ENCODE measurements at regions not wholly inside any gene's neighbourhood (a gene's known extent, or its start where the extent isn't known, plus 50 kb on each side); places are given as distances from the start of the nearest gene placed in this dataset.
"Not testable (repeated sequence)": the region's sequence is repeated elsewhere in the genome, so short reads cannot be mapped to it uniquely, and the experiment has no call there.

DNA sequence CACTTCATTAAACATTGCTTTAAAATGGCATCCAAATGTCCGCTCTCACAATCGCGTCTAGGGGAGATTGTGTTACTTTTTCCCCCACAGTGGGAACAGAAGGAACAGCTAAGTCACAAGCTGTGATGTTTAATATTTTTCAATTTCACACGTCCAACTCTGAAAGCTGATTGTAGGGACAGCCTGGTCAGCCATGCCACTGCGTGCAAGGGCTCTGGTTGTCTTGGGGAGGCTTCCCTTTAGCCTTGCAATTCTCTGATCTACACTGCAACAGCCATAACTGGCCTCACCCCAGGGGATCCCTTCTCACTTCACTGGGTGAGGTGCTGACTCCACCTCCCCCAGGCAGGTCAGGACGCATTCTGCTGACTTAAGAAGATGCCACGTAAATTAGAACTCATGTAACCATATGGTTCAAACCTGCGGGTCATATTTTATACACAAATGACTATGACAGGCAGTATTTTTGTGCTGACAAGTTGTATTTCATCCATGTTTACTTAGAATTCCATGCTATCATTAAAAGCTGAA lies 425.2 kb upstream of the NFE2L3 start:
- Mint-ChIP-seq H3K27me3 (peaks cover 3% of the 10 kb centered on the region), H3K36me3 (ENCODE audit: low read depth) (no peaks in the 10 kb centered on the region), H3K4me3 (no peak overlapping the region), H3K9me3 (no peaks in the 10 kb centered on the region), H3K4me1 (ENCODE audit: low read depth) (no peaks in the 10 kb centered on the region), H3K27ac (no peak overlapping the region)
- intact Hi-C loops (cut with micrococcal nuclease), result no loop called here

GRCh38 chr7:25727446-25727845 lies 424.6 kb upstream of the NFE2L3 start:
- Mint-ChIP-seq H3K27ac (no peak overlapping the region), H3K9me3 (no peaks in the 10 kb centered on the region), H3K27me3 (peaks cover 3% of the 10 kb centered on the region), H3K4me3 (no peak overlapping the region), H3K4me1 (ENCODE audit: low read depth) (no peaks in the 10 kb centered on the region), H3K36me3 (ENCODE audit: low read depth) (no peaks in the 10 kb centered on the region)
- intact Hi-C loops (cut with micrococcal nuclease), result no loop called here

GRCh38 chr7:25727876-25728275 lies 424.1 kb upstream of the NFE2L3 start:
- Mint-ChIP-seq H3K27me3 (peaks cover 3% of the 10 kb centered on the region), H3K9me3 (no peaks in the 10 kb centered on the region), H3K36me3 (ENCODE audit: low read depth) (no peaks in the 10 kb centered on the region), H3K4me3 (no peak overlapping the region), H3K4me1 (ENCODE audit: low read depth) (no peaks in the 10 kb centered on the region), H3K27ac (no peak overlapping the region)
- intact Hi-C loops (cut with micrococcal nuclease), result no loop called here

- peaks cover 7% of the 10 kb centered on the region for H3K27me3 Mint-ChIP-seq
- H3K4me3 Mint-ChIP-seq, result no peak overlapping the region
- no peak overlapping the region for H3K27ac Mint-ChIP-seq
- H3K9me3 Mint-ChIP-seq, result no peaks in the 10 kb centered on the region
- no peaks in the 10 kb centered on the region for H3K36me3 Mint-ChIP-seq (ENCODE audit: low read depth)
- H3K4me1 Mint-ChIP-seq (ENCODE audit: low read depth), result peaks cover 5% of the 10 kb centered on the region
- intact Hi-C loops (cut with micrococcal nuclease), result no loop called here
These were observed 420.7 kb upstream of the NFE2L3 start for GRCh38 chr7:25731068-25731845.

DNA sequence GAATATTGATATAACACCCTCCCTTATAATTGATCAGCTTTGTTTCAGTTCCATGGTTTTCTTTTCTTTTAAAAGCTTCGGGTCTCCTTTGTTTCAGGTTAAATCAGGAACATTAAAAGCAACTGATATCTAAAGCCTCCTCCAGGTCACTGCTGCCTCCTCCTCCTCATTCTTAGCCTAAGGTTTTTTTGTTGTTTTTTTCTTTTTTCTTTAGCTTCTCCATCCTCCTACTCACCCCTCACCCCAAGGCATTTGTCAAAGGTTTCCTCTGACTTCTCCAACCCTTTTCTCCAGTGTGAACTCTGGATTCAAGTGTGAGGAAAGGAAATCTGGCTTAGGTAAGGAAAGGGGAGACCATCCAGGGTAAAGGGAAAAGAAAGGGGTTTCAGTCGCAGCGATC lies 420.2 kb upstream of the NFE2L3 start:
- intact Hi-C loops (cut with micrococcal nuclease), result no loop called here
- no peak overlapping the region for H3K4me3 Mint-ChIP-seq
- no peaks in the 10 kb centered on the region for H3K36me3 Mint-ChIP-seq (ENCODE audit: low read depth)
- no peaks in the 10 kb centered on the region for H3K9me3 Mint-ChIP-seq
- H3K4me1 Mint-ChIP-seq (ENCODE audit: low read depth), result peaks cover 5% of the 10 kb centered on the region
- H3K27ac Mint-ChIP-seq, result no peak overlapping the region
- H3K27me3 Mint-ChIP-seq, result peaks cover 7% of the 10 kb centered on the region

DNA sequence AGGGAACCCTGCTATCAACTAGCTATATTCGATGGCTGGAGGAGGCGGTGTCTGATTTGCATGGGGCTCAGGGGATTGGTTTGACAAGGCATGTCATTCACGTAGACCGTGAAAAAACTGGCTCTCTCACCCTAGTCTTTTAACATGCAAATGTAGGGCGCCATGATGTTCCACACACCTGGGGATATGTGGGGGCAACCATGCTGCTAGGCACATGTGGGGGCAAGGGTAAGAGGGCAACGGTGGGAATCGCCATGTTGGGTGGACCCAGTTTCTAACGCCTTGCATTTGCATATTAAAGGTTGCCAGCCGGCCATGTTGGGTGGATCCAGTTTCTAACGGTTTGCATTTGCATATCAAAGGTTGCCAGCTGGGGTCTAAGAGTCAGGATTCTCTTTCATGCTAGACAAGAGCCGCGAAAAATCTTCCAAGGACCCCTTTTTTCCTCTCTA lies 419.2 kb upstream of the NFE2L3 start:
- H3K27ac Mint-ChIP-seq, result no peak overlapping the region
- peaks cover 7% of the 10 kb centered on the region for H3K27me3 Mint-ChIP-seq
- H3K4me3 Mint-ChIP-seq, result no peak overlapping the region
- no peaks in the 10 kb centered on the region for H3K9me3 Mint-ChIP-seq
- intact Hi-C loops (cut with micrococcal nuclease), result no loop called here
- H3K4me1 Mint-ChIP-seq (ENCODE audit: low read depth), result peaks cover 5% of the 10 kb centered on the region
- no peaks in the 10 kb centered on the region for H3K36me3 Mint-ChIP-seq (ENCODE audit: low read depth)

DNA sequence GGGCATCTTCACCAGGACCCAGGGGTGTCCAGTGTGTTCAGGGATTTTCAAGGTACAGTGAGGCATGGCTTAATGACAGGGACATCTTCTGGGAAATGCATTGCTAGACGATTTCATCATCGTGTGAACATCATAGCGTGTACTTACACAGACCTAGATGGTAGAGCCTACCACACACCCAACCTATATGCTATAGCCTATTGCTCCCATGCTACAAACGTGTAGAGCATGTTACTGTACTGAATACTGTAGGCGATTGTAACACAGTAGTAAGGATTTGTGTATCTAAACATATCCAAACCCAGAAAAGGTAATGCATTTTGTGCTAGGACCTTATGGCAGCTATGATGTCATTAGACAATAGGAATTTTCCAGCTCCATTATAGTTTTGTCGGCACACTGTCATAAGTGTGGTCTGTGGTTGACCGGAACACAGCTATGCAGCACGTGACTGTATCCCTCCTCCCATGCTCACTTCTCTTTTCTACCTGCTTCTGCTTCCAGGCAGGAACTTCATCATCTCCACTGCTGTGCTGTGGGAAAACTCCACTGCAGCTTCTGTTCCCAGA lies 416.2 kb upstream of the NFE2L3 start:
- H3K27me3 Mint-ChIP-seq, result peaks cover 7% of the 10 kb centered on the region
- H3K9me3 Mint-ChIP-seq, result no peaks in the 10 kb centered on the region
- no peak overlapping the region for H3K4me3 Mint-ChIP-seq
- no peak overlapping the region for H3K27ac Mint-ChIP-seq
- H3K36me3 Mint-ChIP-seq (ENCODE audit: low read depth), result no peaks in the 10 kb centered on the region
- H3K4me1 Mint-ChIP-seq (ENCODE audit: low read depth), result peaks cover 5% of the 10 kb centered on the region
- intact Hi-C loops (cut with micrococcal nuclease), result no loop called here

DNA sequence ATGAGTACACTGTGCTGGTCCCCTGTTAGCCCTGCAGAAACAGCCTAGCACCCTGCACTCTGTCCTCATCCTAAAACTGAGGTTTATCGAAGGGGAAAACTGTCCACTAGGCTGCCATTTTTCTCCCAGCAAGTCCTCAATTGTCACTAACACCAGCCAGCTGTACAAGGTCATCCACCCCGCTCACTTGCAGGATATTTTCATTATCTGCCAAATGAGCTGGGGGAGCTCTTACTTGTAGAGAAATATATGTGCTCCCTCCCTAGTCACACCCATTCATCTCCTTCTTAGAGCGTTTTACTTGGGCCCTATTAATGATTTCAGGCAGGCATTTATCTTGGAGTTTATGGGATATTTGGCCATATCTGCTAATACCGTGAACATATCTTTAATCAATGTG lies 413.5 kb upstream of the NFE2L3 start:
- Mint-ChIP-seq H3K4me3 (no peak overlapping the region), H3K27ac (no peak overlapping the region), H3K9me3 (no peaks in the 10 kb centered on the region), H3K36me3 (ENCODE audit: low read depth) (no peaks in the 10 kb centered on the region), H3K27me3 (peaks cover 9% of the 10 kb centered on the region), H3K4me1 (ENCODE audit: low read depth) (peaks cover 5% of the 10 kb centered on the region)
- intact Hi-C loops (cut with micrococcal nuclease), result no loop called here

DNA sequence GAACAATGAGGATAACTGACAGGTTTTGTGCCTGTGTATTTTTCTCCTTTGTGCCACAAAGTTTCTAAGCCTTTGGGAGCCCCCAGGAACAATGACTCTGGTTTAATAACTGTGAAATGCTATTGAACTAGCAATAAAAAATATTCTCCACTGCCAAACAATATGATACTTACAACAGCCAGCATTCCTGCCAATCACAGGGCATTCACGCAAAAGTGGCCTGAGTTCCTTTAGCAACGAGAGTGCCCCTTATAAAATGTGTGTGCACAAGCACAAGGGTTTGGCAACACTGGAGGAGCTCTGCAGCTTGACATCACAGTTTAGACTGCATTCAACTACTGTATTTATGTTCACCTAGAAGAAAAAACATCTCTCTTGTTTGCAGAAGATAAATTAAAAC lies 412.9 kb upstream of the NFE2L3 start:
- Mint-ChIP-seq H3K27ac (no peak overlapping the region), H3K9me3 (no peaks in the 10 kb centered on the region), H3K4me3 (no peak overlapping the region), H3K36me3 (ENCODE audit: low read depth) (no peaks in the 10 kb centered on the region), H3K4me1 (ENCODE audit: low read depth) (peaks cover 5% of the 10 kb centered on the region), H3K27me3 (peaks cover 9% of the 10 kb centered on the region)
- intact Hi-C loops (cut with micrococcal nuclease), result no loop called here

DNA sequence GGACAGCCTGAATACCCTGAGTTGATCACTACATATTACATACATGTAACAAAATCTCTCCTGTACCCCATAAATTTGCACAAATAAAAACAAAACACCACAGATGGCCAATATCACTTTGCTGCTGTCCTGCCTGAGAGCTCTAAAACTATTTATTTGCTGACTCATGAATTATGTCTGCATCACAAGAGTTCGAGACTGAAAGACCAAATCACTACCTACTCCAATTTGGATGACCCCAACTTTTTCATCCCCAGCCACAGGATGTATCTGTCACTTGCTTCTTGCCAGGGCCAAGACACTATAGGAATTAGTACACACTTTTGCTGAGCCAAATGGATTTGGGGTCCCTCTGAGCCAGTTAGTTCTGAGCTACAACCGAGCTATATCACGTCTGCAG lies 409.7 kb upstream of the NFE2L3 start:
- intact Hi-C loops (cut with micrococcal nuclease), result no loop called here
- H3K4me1 Mint-ChIP-seq (ENCODE audit: low read depth), result no peaks in the 10 kb centered on the region
- no peaks in the 10 kb centered on the region for H3K9me3 Mint-ChIP-seq
- H3K27ac Mint-ChIP-seq, result no peak overlapping the region
- H3K4me3 Mint-ChIP-seq, result no peak overlapping the region
- H3K27me3 Mint-ChIP-seq, result peaks cover 4% of the 10 kb centered on the region
- H3K36me3 Mint-ChIP-seq (ENCODE audit: low read depth), result no peaks in the 10 kb centered on the region

- H3K9me3 Mint-ChIP-seq; H3K27me3 Mint-ChIP-seq; H3K4me3 Mint-ChIP-seq; intact Hi-C loops (cut with micrococcal nuclease); H3K36me3 Mint-ChIP-seq (ENCODE audit: low read depth); H3K4me1 Mint-ChIP-seq (ENCODE audit: low read depth); H3K27ac Mint-ChIP-seq: not testable (repeated sequence)
These were observed 408.1 kb upstream of the NFE2L3 start for GRCh38 chr7:25743670-25744451.

DNA sequence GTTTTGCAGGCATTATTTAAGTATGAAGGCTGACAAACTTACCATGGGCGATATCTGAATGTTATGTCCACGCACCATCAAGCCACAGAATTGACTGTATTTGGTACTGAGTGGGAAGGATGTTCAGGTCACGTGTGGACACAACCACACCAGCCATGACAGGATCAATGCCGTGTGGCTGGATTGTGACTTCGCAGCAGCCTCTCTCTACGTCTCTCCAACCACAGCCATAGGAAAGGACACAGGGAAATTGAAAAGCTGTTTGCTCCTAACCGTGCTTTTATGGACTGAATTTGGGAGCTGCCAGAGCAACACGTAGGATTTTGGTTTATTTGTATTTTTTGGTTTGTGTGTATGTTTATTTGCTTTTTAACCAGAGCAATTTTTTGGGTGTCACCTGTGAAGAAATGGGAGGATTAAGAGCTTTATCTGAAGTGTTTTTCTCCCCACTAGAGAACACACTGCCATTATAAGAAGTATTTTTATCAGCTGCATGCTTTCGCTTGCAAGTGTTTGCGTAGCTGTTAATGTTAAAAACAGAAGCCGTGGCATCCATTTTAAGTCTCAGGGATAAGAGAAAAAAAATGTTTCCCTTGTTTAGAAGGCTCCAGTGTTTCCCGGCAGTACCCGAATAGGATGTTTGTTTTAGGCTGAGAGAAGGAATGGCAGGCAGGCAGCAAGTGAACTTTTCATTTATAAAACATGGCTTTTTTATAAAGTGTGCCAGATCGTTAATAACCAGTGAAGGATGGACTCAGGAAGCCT lies 401.1 kb upstream of the NFE2L3 start:
- H3K27me3 Mint-ChIP-seq, result peaks cover 2% of the 10 kb centered on the region
- no peaks in the 10 kb centered on the region for H3K4me1 Mint-ChIP-seq (ENCODE audit: low read depth)
- intact Hi-C loops (cut with micrococcal nuclease), result no loop called here
- H3K9me3 Mint-ChIP-seq, result no peaks in the 10 kb centered on the region
- no peaks in the 10 kb centered on the region for H3K36me3 Mint-ChIP-seq (ENCODE audit: low read depth)
- H3K27ac Mint-ChIP-seq, result no peak overlapping the region
- no peak overlapping the region for H3K4me3 Mint-ChIP-seq

GRCh38 chr7:25752154-25752553 lies 399.8 kb upstream of the NFE2L3 start:
- H3K4me3 Mint-ChIP-seq, result no peak overlapping the region
- no peaks in the 10 kb centered on the region for H3K9me3 Mint-ChIP-seq
- intact Hi-C loops (cut with micrococcal nuclease), result no loop called here
- no peaks in the 10 kb centered on the region for H3K36me3 Mint-ChIP-seq (ENCODE audit: low read depth)
- H3K27ac Mint-ChIP-seq, result no peak overlapping the region
- H3K4me1 Mint-ChIP-seq (ENCODE audit: low read depth), result no peaks in the 10 kb centered on the region
- H3K27me3 Mint-ChIP-seq, result peaks cover 2% of the 10 kb centered on the region

Data from dendritic cell treated with granulocyte-macrophage colony-stimulating factor and Interleukin-4, amounts not matched to agents 40 ng/mL and 50 ng/mL, for 4 days (primary cell).